Cerebellar nuclear complex (tissue), 1 donor: ENCODE measurements at regions not wholly inside any gene's neighbourhood (a gene's known extent, or its start where the extent isn't known, plus 50 kb on each side); places are given as distances from the start of the nearest gene placed in this dataset.
"Not testable (repeated sequence)": the region's sequence is repeated elsewhere in the genome, so short reads cannot be mapped to it uniquely, and the experiment has no call there.

Source experiments
- DNase-seq, 2 experiments: peaks; one replicate each; lab custom pipeline; 2025; lab: John Stamatoyannopoulos, UW

DNA sequence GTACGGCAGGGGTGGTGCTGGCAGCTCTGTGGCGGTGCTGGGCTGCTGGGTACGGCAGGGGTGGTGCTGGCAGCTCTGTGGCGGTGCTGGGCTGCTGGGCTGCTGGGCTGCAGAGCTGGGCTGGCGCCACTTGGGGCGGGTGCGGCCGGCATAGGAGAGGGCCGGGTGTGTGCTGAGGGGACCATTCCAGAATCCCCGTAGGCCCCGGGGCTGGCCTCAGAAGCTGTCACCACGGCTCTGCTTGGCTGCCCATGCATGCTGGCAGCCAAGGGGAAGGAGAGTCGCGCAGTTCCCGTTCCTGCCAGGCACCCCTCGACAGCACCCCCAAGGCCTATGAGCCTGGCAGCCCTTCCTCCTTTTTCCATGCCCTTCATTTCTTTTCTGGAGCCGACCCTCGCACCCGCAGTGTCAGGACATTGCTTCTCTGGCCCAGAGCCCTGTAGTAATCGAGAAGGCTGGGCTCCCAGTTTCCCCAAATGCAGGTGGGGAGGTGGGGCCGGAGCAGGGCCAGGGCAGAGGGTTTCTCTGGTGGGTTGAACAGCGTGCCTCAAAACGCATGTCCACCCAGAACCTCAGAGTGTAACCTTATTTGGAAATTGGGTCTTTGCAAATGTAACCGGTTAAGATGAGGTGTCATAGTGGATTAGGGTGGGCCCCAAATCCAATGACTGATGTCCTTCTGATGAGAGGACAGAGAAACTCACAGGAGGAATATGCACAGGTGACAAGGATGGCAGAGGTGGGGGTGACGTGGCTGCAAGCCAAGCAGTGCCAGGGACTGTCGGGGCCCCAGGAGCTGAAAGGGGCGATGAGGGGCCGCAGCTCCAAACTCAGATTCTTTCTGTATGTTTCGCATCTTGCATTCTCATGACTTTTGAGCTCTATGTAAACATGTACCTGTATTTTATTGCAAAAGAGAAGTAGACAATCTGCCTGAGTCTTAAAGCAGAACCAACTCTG lies 71.0 kb upstream of the ACTRT2 start:
- DNase-seq = no peak

DNA sequence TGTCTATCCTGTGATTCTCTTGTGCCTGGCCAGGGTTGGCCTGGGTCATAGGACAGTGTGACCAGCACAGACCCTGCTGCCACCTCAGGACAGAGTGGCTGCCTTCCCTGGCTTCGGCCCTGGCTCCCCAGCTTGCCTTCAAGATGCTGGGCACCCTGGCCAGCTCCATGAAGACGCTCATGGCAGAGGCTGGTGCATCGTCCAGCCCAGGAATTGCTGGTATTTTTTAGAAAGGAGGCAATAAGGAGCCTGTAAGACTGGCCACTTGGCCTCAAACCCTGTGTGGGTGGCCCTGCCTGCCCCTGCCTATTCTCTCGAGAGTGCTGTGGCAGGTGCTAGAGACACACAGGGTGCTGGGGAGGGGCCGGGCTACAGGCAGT lies 70.4 kb upstream of the ACTRT2 start:
- DNase-seq = no peak

DNA sequence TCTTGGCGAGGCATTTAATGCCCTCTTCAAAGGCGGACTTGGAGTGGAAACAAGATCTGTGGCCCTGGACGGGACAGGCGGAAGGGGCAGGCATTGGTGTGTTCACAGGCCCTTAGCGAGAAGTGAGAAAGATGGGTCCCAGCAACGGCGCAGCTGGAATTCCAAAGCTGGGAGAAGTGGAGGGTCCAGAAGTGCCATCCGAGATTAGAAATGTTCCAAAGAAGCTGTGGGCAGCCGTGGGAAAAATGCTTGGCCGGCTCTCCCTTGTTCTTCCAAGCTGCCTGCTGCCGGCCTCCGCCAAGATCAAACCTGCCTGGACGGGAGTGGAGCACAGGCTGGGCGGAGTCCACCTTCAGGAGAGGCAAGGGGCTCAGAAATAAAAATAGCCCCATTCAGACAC lies 69.4 kb upstream of the ACTRT2 start:
- DNase-seq = no peak

GRCh38 chr1:2952371-2952770 lies 68.9 kb upstream of the ACTRT2 start:
- no peak for DNase-seq

DNA sequence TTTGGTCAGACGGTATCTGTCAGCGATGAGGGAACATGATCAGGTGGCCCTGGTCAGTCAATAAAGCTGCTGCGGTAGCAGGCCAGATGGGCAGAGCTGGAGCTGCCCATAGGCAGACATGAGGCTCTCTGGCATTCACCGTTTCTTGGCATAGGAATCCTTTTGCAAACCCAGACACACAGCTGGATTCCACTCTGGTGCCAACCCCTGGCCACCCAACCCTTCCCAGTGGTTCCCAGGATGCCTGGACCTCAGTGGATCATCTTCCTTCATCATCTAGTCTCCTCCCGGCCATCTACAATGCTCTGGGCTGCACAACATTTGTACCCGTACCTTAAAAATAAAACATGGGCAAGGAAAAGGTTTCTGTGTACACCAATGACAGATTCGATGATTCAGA lies 68.3 kb upstream of the ACTRT2 start:
- DNase-seq = no peak

DNA sequence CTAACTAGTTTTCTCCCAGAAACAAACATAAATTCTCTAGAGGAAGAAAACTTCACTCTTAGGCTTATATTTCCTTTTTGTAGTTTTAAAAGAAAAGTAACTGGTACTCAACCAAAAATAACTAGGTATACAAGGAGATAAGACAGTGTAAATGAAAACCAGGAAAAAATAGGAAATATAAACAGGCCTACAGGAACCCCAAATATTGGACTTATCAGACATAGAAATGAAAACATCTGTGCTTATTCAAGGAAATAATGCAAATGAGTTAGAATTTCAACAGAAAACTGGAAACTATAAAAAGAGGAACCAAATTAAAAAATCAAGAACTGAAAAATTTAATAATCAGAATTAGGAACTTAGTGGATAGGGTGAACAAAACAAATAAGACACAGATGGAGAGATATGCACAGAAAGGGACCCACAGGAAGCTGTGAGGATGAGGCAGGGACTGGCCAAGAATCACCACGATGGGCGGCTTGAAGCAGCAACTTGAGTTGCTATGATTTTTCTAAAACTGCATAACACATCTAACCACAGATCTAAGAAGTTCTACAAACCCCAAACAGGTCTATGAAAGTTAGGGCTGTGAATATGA lies 67.5 kb upstream of the ACTRT2 start:
- no peak for DNase-seq

DNA sequence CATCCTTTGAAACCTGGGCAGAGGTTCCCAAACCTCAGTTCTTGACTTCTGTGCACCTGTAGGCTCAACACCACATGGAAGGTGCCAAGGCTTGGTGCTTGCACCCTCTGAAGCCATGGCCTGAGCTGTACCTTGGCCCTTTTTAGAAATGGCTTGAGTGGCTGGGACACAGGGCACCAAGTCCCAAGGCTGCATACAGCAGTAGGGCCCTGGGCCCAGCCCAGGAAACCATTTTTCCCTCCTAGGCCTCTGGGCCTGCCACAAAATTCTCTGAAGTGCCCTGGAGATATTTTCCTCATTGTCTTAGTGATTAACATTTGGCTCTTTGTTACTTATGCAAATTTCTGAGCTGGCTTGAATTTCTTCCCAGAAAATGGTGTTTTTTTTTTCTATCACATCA lies 65.6 kb upstream of the ACTRT2 start:
- no peak for DNase-seq

- DNase-seq = no peak
Observed at GRCh38 chr1:2956576-2956975, 64.7 kb upstream of the ACTRT2 start.

DNA sequence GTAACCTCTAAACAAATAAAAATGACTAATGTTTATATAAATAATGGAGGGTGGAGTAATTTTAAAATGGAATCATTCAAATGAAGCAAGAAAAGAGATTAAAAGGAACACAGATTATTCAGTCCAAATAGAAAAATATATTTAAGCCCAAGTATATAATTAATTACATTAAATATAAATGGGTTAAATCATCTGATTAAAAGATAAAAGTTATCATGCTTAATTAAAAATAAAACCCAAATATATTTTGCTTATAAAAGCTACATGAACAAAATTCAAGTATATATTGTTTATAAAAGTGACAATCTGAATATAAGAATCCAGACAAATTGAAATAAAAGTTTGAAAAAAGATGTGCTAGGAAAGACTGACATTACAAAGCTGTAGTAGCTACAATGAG lies 63.9 kb upstream of the ACTRT2 start:
- DNase-seq = no peak

GRCh38 chr1:2959881-2960280 lies 61.4 kb upstream of the ACTRT2 start:
- not testable (repeated sequence) for DNase-seq

GRCh38 chr1:2961081-2961480 lies 60.2 kb upstream of the ACTRT2 start:
- no peak for DNase-seq

GRCh38 chr1:2961661-2962060 lies 59.6 kb upstream of the ACTRT2 start:
- no peak for DNase-seq

- DNase-seq = no peak
Observed at GRCh38 chr1:2962061-2962460, 59.2 kb upstream of the ACTRT2 start.

DNA sequence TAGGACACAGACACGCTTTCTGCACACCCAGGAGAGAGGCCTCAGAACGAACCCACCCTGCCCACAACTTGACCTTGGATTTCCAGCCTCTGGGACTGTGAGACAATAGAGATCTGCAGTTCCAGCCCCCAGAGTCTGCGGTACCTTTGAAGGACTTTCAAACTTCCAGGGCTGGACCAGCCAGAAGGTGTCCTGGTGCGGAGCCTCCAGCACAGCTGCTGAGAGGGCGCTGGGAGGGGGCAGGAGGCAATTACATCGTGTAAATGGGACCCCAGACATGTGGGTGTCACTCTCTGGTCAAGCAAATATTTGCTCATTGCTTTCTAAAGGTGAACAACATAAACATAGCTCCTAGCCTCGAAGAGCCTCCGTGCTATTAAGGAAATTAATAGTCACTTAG lies 58.7 kb upstream of the ACTRT2 start:
- DNase-seq = no peak

DNA sequence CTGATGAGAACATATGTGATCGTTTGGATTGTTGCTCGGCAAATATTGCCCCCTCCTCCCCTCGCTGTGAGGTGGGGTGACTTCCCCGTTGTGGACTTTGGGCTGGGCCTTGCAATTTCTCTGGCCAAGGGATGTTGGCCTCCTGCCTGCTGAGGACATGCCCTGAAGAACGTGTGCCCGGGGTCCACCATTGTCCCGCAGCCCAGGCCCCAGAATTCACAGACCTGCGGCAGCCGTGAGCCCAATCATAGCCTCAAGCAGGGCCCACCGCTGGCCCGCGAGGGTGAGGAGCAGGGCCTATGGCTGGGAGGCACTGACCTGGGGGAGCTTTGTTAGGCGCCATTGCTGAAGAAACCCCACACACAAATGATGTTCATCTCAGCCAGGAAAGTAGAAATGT lies 58.3 kb upstream of the ACTRT2 start:
- no peak for DNase-seq

DNA sequence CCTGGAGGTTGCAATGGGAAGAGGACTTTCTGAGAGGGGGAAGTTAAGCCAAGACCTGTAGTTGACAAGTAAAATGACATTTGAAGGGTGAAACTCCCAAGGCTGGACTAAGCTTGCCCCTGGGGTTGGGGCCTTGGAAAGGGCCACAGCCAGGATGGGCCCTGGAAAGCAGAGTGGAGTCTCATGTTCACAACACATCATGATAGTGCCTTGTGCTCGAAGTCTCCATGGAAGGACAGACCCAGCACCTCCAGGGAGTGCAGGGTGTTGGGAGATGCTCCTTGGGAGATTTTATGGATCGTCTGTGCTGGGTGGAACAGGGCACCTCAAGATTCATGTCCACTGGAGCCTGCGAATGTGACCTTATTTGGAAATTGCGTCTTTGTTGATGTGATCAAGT lies 55.6 kb upstream of the ACTRT2 start:
- DNase-seq = no peak

GRCh38 chr1:2966449-2967328 lies 54.6 kb upstream of the ACTRT2 start:
- DNase-seq = no peak

DNA sequence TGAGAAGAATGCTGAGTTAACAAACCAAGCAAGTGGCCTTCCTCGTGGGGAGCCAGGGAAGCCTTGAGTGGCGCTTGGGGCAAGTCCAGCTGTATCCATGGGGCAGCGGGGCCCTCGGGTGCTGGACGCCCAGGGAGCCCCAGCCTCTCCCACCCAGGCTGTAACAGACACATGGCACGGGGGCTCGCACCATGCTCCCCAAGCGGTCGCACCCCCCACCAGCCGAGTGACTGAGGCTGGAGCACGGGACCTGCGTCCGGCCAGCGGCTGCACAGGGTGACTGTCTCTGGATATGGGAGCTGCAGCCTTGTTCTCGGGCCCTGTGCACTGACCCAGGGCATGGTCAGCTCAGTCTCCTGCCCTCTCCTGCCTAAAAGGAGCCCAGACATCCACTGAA lies 53.9 kb upstream of the ACTRT2 start:
- DNase-seq = no peak

GRCh38 chr1:2967881-2968280 lies 53.4 kb upstream of the ACTRT2 start:
- DNase-seq = no peak

DNA sequence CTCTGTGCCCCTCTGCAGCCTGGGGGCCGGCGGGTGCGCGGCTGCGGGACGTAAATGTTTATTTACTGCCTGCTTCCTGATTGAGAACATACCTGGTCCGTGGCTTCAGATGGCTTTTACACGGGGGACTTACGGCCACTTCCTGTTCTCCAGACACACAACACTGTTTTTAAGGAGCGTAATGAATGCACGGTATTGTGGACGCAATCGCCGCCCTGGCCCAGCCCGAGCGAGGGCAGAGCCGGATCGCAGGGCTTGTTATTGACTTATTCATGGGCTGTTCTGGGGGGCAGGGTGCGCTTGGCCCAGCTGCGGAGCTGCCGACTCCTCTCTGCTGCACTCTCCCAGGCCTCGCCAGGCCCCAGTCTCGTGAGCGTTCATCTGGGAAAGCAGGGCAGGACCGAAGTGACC lies 52.8 kb upstream of the ACTRT2 start:
- DNase-seq = no peak

DNA sequence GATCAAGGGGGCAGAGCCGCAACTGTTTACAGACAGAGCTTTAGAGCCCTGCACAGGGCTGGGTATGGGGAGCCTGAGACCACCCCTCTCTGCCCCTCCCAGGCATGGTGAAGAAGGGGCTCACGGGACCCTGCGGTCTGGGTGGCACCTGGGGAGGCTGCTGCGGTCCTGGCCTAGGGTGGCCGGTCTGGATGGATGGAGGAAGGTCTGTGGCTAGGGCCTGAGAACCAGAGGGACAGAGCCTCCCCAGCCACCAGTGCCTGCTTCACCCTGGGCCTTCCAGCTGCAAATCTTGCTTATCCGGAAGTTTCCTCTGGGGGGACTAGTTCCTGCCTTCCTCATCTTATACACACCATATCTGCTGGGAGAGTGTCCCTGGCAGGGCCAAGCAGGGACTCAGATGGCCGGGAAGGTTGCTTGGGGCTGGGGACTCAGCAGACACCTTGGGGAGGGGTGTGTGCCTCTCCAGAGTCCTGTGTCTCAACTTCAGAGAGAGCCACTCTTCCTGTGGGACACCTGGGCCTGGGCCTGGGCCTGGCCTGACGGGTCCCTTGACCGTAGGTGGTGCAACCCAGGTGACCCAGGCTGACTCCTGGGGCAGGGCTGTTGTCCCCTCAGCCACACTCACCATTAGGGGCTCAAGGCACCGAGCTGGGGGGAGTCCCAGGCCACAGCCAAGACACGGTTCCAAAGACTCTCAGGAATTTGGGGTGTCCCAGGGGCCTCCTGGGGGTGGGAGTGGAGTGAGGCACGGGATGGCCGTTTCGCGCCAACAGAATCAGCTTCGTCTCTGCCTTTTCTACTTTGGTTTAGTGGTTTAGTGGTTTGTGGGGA lies 52.0 kb upstream of the ACTRT2 start:
- no peak for DNase-seq

GRCh38 chr1:2969845-2970291 lies 51.4 kb upstream of the ACTRT2 start:
- no peak for DNase-seq
